RWPE2 (cell line): ENCODE measurements at regions not wholly inside any gene's neighbourhood (a gene's known extent, or its start where the extent isn't known, plus 50 kb on each side); places are given as distances from the start of the nearest gene placed in this dataset.

Experiments used
- ATAC-seq: fragments of 200-7000 bp; cut with Tn5 transposase; 3 replicates; pipeline ENCODE4 v1.9.1; 2021; ENCODE audit warnings: low read depth
- DNase-seq: peaks from one replicate; pipeline ENCODE4 v3.0.0-alpha.2; 2020; ENCODE audit warnings: low spot score
- H3K27ac ChIP-seq: fragments of 450-650 bp; 2 replicates; pipeline ENCODE4 v1.5.1; 2017; ENCODE audit warnings: mild to moderate bottlenecking; ENCODE audit not compliant: poor library complexity, severe bottlenecking
- H3K27me3 ChIP-seq: fragments of 250-450 bp; sonication (Bioruptor Pico); 2 replicates; pipeline ENCODE4 v1.5.1; 2021; ENCODE audit warnings: mild to moderate bottlenecking, moderate library complexity; ENCODE audit not compliant: insufficient read depth, poor library complexity, severe bottlenecking
- H3K36me3 ChIP-seq: fragments of 250-450 bp; sonication (Bioruptor Pico); 2 replicates; pipeline ENCODE4 v1.5.1; 2020; ENCODE audit warnings: low read depth, mild to moderate bottlenecking, moderate library complexity
- H3K4me1 ChIP-seq: fragments of 250-450 bp; sonication (Bioruptor Pico); 2 replicates; pipeline ENCODE4 v1.5.1; 2021; ENCODE audit warnings: mild to moderate bottlenecking, moderate library complexity; ENCODE audit not compliant: insufficient read depth, poor library complexity, severe bottlenecking
- H3K4me3 ChIP-seq: fragments of 250-450 bp; sonication (Bioruptor Pico); 2 replicates; pipeline ENCODE4 v1.5.1; 2021; ENCODE audit warnings: mild to moderate bottlenecking, moderate library complexity; ENCODE audit not compliant: severe bottlenecking
- H3K9me3 ChIP-seq: fragments of 250-450 bp; sonication (Bioruptor Pico); 2 replicates; pipeline ENCODE4 v1.5.1; 2021; ENCODE audit warnings: mild to moderate bottlenecking, moderate library complexity; ENCODE audit not compliant: severe bottlenecking
- TF ChIP-seq, protein P1 (sequence below): fragments of 450-650 bp; IDR thresholded peaks from one replicate; pipeline ENCODE4 v1.5.1; 2017; ENCODE audit warnings: mild to moderate bottlenecking, moderate library complexity; ENCODE audit not compliant: poor library complexity, severe bottlenecking

DNA sequence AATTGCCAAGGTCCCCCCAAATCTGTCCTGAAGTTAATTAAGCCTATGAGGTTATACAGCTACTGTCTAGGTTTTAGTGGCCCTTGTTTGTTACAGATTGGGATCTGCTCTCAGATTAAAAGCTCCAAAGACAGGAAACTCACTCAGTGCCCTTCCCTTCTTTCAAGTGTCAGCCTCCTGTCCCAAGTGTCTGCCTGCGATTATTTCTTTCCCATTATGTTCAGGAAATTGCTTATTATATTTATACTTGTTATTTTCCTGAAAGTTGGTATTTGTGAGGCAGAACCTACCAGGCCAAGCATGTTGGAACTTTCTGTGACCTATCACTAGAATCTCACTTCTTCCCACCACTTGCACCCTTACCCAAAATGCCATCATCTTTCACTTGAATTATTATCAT, 173.2 kb downstream of the AREG start:
- H3K9me3 ChIP-seq, result no peaks in the 10 kb centered on the region
- no peak for ATAC-seq
- peaks cover 37% of the 10 kb centered on the region for H3K4me1 ChIP-seq
- H3K27ac ChIP-seq, result no peak overlapping the region
- no peaks in the 10 kb centered on the region for H3K27me3 ChIP-seq
- H3K36me3 ChIP-seq, result no peaks in the 10 kb centered on the region; the same call in 1 of the 2 replicates
- no peak overlapping the region for H3K4me3 ChIP-seq
- no peak for DNase-seq
- TF ChIP-seq, protein P1, sequence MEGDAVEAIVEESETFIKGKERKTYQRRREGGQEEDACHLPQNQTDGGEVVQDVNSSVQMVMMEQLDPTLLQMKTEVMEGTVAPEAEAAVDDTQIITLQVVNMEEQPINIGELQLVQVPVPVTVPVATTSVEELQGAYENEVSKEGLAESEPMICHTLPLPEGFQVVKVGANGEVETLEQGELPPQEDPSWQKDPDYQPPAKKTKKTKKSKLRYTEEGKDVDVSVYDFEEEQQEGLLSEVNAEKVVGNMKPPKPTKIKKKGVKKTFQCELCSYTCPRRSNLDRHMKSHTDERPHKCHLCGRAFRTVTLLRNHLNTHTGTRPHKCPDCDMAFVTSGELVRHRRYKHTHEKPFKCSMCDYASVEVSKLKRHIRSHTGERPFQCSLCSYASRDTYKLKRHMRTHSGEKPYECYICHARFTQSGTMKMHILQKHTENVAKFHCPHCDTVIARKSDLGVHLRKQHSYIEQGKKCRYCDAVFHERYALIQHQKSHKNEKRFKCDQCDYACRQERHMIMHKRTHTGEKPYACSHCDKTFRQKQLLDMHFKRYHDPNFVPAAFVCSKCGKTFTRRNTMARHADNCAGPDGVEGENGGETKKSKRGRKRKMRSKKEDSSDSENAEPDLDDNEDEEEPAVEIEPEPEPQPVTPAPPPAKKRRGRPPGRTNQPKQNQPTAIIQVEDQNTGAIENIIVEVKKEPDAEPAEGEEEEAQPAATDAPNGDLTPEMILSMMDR, result no peak

DNA sequence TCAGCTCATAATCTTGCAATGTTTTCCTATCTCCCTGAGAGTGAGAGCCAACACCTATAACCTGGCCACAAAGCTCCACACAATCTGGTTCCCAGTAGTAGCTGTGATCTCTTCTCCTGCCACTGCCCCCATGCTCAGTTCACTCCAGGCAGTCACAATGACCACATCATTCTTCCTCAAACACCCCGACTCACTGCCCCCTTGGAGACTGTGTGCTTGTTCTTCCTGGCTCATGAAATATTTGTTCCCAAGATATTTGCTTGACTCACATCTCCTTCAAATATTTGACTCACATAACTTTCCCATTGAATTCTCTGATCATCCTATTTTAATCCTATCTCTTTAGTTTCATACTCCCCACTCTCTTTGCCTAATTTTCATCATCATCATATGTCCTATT, 173.7 kb downstream of the AREG start:
- Histone ChIP-seq H3K4me3 (no peak overlapping the region), H3K27ac (no peak overlapping the region), H3K4me1 (peaks cover 42% of the 10 kb centered on the region), H3K36me3 (no peaks in the 10 kb centered on the region; the same call in 1 of the 2 replicates), H3K9me3 (no peaks in the 10 kb centered on the region), H3K27me3 (no peaks in the 10 kb centered on the region)
- TF ChIP-seq, protein P1, result no peak
- ATAC-seq, result peak; percentile 69
- DNase-seq, result no peak

DNA sequence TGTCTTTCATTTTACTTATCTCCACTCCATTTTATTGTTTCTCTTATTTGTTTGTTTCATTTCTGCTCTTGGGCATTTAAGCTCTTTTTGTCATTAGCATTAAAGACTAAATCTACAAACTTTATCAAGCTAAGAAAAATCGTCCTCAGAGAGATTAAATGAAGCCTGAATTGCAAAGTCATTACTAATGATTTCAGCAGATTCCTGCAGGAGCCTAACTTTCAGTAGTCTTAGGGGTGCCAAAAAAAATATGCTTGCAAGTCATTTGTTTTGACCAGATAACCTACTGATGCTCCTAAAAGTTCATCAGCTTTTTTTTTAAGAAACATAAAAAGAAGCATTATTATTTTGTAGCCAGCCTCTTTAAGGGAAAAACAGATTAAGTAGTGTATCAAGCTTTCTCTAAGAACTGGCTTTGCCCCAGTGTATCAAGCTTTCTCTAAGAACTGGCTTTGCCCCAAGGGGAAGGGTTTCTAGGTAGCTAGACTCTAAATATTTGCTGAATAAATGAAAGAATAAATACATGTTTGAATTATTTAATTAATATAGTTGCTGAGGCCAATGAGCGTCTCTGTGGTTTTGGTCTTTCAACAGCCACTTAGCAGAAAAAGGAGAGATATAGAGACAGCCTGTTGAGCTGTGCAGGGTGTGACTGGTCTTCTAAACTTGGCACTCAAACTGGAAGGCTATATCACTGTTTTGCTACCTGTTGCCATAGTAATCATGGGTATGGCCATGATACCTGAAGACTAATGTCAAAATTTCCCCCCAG, 174.2 kb downstream of the BTC start:
- Histone ChIP-seq H3K27ac (no peak overlapping the region), H3K4me1 (peaks cover 55% of the 10 kb centered on the region), H3K36me3 (no peaks in the 10 kb centered on the region; the same call in 1 of the 2 replicates), H3K27me3 (no peaks in the 10 kb centered on the region), H3K9me3 (no peaks in the 10 kb centered on the region), H3K4me3 (no peak overlapping the region)
- TF ChIP-seq, protein P1, result no peak
- no peak for DNase-seq
- ATAC-seq, result no peak

DNA sequence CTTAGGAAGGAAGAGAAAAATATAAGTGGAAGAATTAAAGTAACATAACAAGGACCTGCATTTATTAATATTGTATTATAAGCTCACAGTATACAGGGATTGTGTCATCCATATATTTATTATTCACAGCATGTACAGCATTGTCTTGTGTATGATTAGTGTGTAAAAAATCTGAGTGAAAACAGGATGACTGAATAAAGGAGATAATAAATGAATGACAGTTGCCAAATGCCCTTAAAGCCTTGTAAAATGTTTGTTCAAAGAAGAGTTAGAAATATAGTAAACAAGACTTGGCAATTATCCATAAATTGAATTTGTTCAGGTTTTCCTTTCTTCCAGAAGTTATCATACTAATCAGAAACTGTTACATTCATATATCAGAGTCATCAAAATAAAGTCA, 172.7 kb downstream of the BTC start:
- DNase-seq (no peak), ATAC-seq (no peak)
- Histone ChIP-seq H3K27me3 (no peaks in the 10 kb centered on the region), H3K36me3 (no peaks in the 10 kb centered on the region), H3K27ac (no peak overlapping the region), H3K4me1 (peaks cover 64% of the 10 kb centered on the region), H3K9me3 (no peaks in the 10 kb centered on the region), H3K4me3 (no peak overlapping the region)
- TF ChIP-seq, protein P1, result no peak

DNA sequence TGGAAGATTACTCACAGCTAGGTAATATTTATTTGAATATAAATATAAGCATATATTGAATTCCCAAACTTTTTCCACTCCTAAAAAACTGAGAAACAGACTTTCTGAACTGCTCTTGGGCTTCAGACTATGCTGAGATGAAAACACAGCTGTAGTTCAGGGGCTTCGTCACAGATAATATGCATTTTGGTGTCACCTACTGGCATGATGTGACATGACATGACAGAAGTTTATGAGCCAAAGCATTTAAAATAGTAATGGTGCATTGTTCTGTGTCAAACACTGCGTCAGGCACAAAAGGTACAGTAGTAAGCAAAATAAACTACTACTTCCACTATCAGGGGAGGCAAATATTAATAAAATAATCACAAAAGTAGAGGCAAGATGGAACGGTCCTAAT, 171.3 kb downstream of the BTC start:
- H3K36me3 ChIP-seq, result no peaks in the 10 kb centered on the region
- H3K9me3 ChIP-seq, result no peaks in the 10 kb centered on the region
- H3K4me1 ChIP-seq, result peaks cover 64% of the 10 kb centered on the region
- TF ChIP-seq, protein P1, result peak; percentile 76
- ATAC-seq, result no peak
- no peaks in the 10 kb centered on the region for H3K27me3 ChIP-seq
- peak overlapping the region; percentile 87 for H3K27ac ChIP-seq
- no peak for DNase-seq
- H3K4me3 ChIP-seq, result no peak overlapping the region
